ENCODE measurements at regions not wholly inside any gene's neighbourhood (a gene's known extent, or its start where the extent isn't known, plus 50 kb on each side); places are given as distances from the start of the nearest gene placed in this dataset.
A peak's percentile ranks its signal among the peaks of the same experiment; 100 is the strongest.
"Not testable (repeated sequence)": the region's sequence is repeated elsewhere in the genome, so short reads cannot be mapped to it uniquely, and the experiment has no call there.

GRCh38 chr15:70602834-70603560 lies 160.4 kb downstream of the UACA start:
- DNase-seq (ENCODE audit: low spot score): no peak

GRCh38 chr15:70602281-70602680 lies 161.1 kb downstream of the UACA start:
- no peak for DNase-seq (ENCODE audit: low spot score)

- DNase-seq (ENCODE audit: low spot score): no peak
Observed at GRCh38 chr15:70597945-70598344, 165.4 kb downstream of the UACA start.

GRCh38 chr15:70597056-70597603 lies 166.2 kb downstream of the UACA start:
- DNase-seq (ENCODE audit: low spot score): no peak

- peak; percentile 60 for DNase-seq (ENCODE audit: low spot score)
Observed at GRCh38 chr15:70596354-70597055, 166.9 kb downstream of the UACA start.

GRCh38 chr15:70593795-70594194 lies 169.6 kb downstream of the UACA start:
- no peak for DNase-seq (ENCODE audit: low spot score)

GRCh38 chr15:70589728-70590127 lies 173.6 kb downstream of the UACA start:
- no peak for DNase-seq (ENCODE audit: low spot score)

GRCh38 chr15:70589221-70589620 lies 174.1 kb downstream of the UACA start:
- no peak for DNase-seq (ENCODE audit: low spot score)

- no peak for DNase-seq (ENCODE audit: low spot score)
Observed at GRCh38 chr15:70588613-70589012, 174.7 kb downstream of the UACA start.

GRCh38 chr15:70587896-70588567 lies 175.3 kb downstream of the UACA start:
- no peak for DNase-seq (ENCODE audit: low spot score)

GRCh38 chr15:70587012-70587634 lies 176.2 kb downstream of the UACA start:
- DNase-seq (ENCODE audit: low spot score): not testable (repeated sequence)

- DNase-seq (ENCODE audit: low spot score): no peak
Observed at GRCh38 chr15:70586241-70586640, 177.1 kb downstream of the UACA start.

GRCh38 chr15:70585707-70586034 lies 177.7 kb downstream of the UACA start:
- DNase-seq (ENCODE audit: low spot score): no peak

GRCh38 chr15:70584838-70585706 lies 178.3 kb downstream of the UACA start:
- no peak for DNase-seq (ENCODE audit: low spot score)

- no peak for DNase-seq (ENCODE audit: low spot score)
Observed at GRCh38 chr15:70584441-70584837, 178.9 kb downstream of the UACA start.

- no peak for DNase-seq (ENCODE audit: low spot score)
Observed at GRCh38 chr15:70583006-70583405, 180.4 kb downstream of the UACA start.

- DNase-seq (ENCODE audit: low spot score): no peak
Observed at GRCh38 chr15:70582143-70582945, 181.0 kb downstream of the UACA start.

GRCh38 chr15:70580958-70581357 lies 182.4 kb downstream of the UACA start:
- no peak for DNase-seq (ENCODE audit: low spot score)

GRCh38 chr15:70580286-70580685 lies 183.1 kb downstream of the UACA start:
- DNase-seq (ENCODE audit: low spot score): no peak

GRCh38 chr15:70579766-70580165 lies 183.6 kb downstream of the UACA start:
- DNase-seq (ENCODE audit: low spot score): no peak

- no peak for DNase-seq (ENCODE audit: low spot score)
Observed at GRCh38 chr15:70578196-70578595, 185.2 kb downstream of the UACA start.
